Upper lobe of right lung (tissue), 1 donor: ENCODE measurements at regions not wholly inside any gene's neighbourhood (a gene's known extent, or its start where the extent isn't known, plus 50 kb on each side); places are given as distances from the start of the nearest gene placed in this dataset.

Source experiments
- ATAC-seq: fragments of 200-7000 bp; cut with Tn5 transposase; one replicate; pipeline ENCODE4 v1.9.1; 2020; ENCODE audit warnings: mild to moderate bottlenecking, moderate library complexity
- DNase-seq: peaks from one replicate; pipeline ENCODE4 v3.0.0-alpha.2; 2020
- H3K27ac ChIP-seq: fragments of 200-600 bp; one replicate; pipeline ENCODE4 v1.8.0; 2022
- H3K27me3 ChIP-seq: fragments of 200-600 bp; one replicate; pipeline ENCODE4 v1.8.0; 2022; ENCODE audit warnings: mild to moderate bottlenecking
- H3K36me3 ChIP-seq: fragments of 200-600 bp; one replicate; pipeline ENCODE4 v1.8.0; 2022
- H3K4me1 ChIP-seq: fragments of 200-600 bp; one replicate; pipeline ENCODE4 v1.8.0; 2022
- H3K4me3 ChIP-seq: fragments of 200-600 bp; one replicate; pipeline ENCODE4 v1.8.0; 2022; ENCODE audit warnings: mild to moderate bottlenecking
- H3K9me3 ChIP-seq: fragments of 200-600 bp; one replicate; pipeline ENCODE4 v1.8.0; 2022
- intact Hi-C: fragments of 100-400 bp; cut with DNase I; formaldehyde crosslinking; loops from one replicate; pipeline ENCODE4 v1.11.0; 2022
- TF ChIP-seq, protein P1 (sequence below): fragments of 200-600 bp; IDR thresholded peaks from one replicate; pipeline ENCODE4 v1.8.0; 2022; ENCODE audit warnings: antibody characterized with exemption
- donor health status: DM: no; HTN: yes; CAD: no; lungs with severe emphysema.

- TF ChIP-seq, protein P1, sequence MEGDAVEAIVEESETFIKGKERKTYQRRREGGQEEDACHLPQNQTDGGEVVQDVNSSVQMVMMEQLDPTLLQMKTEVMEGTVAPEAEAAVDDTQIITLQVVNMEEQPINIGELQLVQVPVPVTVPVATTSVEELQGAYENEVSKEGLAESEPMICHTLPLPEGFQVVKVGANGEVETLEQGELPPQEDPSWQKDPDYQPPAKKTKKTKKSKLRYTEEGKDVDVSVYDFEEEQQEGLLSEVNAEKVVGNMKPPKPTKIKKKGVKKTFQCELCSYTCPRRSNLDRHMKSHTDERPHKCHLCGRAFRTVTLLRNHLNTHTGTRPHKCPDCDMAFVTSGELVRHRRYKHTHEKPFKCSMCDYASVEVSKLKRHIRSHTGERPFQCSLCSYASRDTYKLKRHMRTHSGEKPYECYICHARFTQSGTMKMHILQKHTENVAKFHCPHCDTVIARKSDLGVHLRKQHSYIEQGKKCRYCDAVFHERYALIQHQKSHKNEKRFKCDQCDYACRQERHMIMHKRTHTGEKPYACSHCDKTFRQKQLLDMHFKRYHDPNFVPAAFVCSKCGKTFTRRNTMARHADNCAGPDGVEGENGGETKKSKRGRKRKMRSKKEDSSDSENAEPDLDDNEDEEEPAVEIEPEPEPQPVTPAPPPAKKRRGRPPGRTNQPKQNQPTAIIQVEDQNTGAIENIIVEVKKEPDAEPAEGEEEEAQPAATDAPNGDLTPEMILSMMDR, result no peak
- DNase-seq (no peak), ATAC-seq (no peak)
- intact Hi-C loops, result no loop called here
- H3K4me1 ChIP-seq, result no peaks in the 10 kb centered on the region
- no peak overlapping the region for H3K27ac ChIP-seq
- H3K9me3 ChIP-seq, result no peaks in the 10 kb centered on the region
- H3K27me3 ChIP-seq, result peaks cover 18% of the 10 kb centered on the region
- no peaks in the 10 kb centered on the region for H3K36me3 ChIP-seq
- H3K4me3 ChIP-seq, result no peak overlapping the region
Measured at GRCh38 chr7:1359051-1359400, 100.2 kb downstream of the MICALL2 start.

DNA sequence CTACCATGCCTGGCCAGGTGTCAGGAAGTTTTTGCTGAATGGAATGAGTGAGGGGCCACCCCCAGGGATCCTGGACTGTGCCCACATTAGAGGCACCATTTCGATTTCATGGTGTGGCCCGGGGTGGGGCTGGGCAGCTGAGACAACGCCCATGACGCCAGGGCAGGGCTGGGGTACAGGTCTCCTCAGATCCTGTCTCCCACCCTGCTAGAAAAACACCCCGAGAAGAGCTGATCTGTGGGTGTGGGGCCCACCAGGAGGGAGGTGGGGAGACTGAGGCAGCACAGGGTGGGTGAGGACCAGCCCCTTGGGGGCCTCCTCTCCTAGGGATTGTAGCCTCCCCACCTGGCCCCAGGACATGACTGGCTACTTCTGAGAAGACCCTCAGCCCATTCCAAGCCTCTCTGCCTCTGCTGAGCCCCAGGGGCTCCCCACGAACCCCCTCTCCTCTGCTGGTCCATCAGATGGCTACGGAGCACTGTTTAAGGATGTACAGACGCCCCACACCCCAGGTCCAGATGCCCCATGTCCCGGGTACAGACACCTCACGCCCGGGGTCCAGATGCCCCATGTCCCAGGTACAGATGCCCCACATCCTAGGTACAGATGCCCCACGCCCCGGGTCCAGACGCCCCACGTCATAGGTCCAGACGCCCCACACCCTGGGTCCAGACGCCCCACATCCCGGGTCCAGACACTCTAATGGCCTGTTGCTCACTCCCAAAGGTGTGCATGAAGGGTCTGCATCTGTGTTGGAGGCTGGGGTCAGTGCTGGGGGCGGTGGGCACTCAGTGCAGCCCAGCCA, 99.4 kb downstream of the MICALL2 start:
- intact Hi-C loops, result no loop called here
- TF ChIP-seq, protein P1, result no peak
- no peak overlapping the region for H3K4me3 ChIP-seq
- peaks cover 9% of the 10 kb centered on the region for H3K27me3 ChIP-seq
- peak; percentile 62 for DNase-seq
- no peaks in the 10 kb centered on the region for H3K9me3 ChIP-seq
- no peak overlapping the region for H3K27ac ChIP-seq
- no peak for ATAC-seq
- no peaks in the 10 kb centered on the region for H3K4me1 ChIP-seq
- no peaks in the 10 kb centered on the region for H3K36me3 ChIP-seq

- intact Hi-C loops, result no loop called here
Measured at GRCh38 chr7:1360521-1360971, 98.7 kb downstream of the MICALL2 start.

DNA sequence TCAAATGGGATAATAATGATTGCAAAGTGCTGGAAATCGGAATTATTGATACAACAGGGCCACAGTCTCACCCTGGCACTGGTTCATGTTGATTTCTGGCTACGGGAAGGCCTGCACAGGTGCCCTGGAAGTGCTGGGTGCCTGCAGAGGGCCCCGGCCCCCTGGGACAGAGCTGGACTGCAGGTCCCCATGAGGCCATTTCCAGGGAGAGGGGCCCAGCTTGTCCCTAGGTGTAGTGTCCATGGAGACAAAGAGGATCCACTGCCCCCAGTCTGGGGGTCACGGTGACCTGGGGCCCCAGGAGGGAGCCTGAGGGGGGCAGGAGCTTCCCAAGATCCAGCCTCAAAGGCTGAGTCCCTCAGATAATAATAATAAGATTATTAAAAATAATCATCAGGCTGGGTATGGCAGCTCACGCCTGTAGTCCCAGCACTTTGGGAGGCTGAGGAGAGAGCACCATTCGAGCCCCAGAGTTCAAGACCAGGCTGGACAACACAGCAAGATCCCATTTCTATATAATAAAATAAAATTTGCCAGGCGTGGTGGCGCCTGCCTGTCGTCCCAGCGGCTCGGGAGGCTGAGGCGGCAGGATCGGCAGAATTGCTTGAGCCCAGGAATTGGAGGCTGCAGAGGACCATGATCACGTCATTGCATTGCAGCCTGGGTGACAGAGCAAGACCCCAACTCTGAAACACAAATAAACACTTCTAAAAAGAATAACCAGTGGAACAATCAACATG, 98.1 kb downstream of the MICALL2 start:
- Histone ChIP-seq H3K27me3 (peaks cover 11% of the 10 kb centered on the region), H3K27ac (no peak overlapping the region), H3K4me3 (no peak overlapping the region), H3K36me3 (no peaks in the 10 kb centered on the region), H3K9me3 (no peaks in the 10 kb centered on the region), H3K4me1 (no peaks in the 10 kb centered on the region)
- intact Hi-C loops, result no loop called here
- peak; percentile 26 for DNase-seq
- ATAC-seq, result no peak
- TF ChIP-seq, protein P1, result no peak

More at GRCh38 chr7:1360521-1360971, 98.7 kb downstream of the MICALL2 start:
- TF ChIP-seq, protein P1, result no peak
- Histone ChIP-seq H3K9me3 (no peaks in the 10 kb centered on the region), H3K36me3 (no peaks in the 10 kb centered on the region), H3K27me3 (peaks cover 8% of the 10 kb centered on the region), H3K4me3 (no peak overlapping the region), H3K27ac (no peak overlapping the region), H3K4me1 (no peaks in the 10 kb centered on the region)
- DNase-seq (peak; percentile 53), ATAC-seq (no peak)

GRCh38 chr7:1361756-1362125, 97.5 kb downstream of the MICALL2 start:
- H3K9me3 ChIP-seq, result no peaks in the 10 kb centered on the region
- intact Hi-C loops, result no loop called here
- no peak overlapping the region for H3K27ac ChIP-seq
- ATAC-seq, result no peak
- TF ChIP-seq, protein P1, result no peak
- H3K4me3 ChIP-seq, result no peak overlapping the region
- H3K27me3 ChIP-seq, result peaks cover 17% of the 10 kb centered on the region
- DNase-seq, result no peak
- no peaks in the 10 kb centered on the region for H3K4me1 ChIP-seq
- no peaks in the 10 kb centered on the region for H3K36me3 ChIP-seq
